ENCODE measurements at regions not wholly inside any gene's neighbourhood (a gene's known extent, or its start where the extent isn't known, plus 50 kb on each side); places are given as distances from the start of the nearest gene placed in this dataset.

DNA sequence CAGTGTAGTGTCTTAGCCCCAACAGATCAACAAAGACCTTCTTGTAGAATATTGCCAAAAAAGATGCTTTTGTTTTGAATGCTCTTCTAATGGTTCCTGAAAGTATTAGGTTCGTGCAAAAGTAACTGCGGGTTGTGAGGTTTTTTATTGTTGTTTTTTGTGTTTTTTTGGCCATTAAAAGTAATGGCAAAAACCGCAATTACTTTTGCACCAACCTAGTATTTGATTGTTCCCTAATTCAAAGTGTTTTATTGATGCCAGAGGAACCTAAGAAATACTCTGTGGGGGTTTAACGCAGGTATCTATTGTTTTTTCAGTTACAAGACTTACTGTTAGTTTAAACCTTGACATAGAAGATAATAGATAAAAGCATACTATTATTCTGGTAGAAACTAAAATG, 150.8 kb upstream of the DAAM1 start:
- H2BK20ac ChIP-seq (ENCODE audit: low read length), result no peak overlapping the region
- no peaks in the 10 kb centered on the region for H3K79me2 ChIP-seq (ENCODE audit: control insufficient read depth in 1 of 2, insufficient read depth in 2 of 2, low read length in 2 of 2)
- H3K27me3 ChIP-seq (replicated peaks in 1 of 4; ENCODE audit: control insufficient read depth in 3 of 4, extremely low read depth in 1 of 4, insufficient read depth in 3 of 4, low read length in 3 of 4), result no peaks in the 10 kb centered on the region
- no peak overlapping the region for H3K56ac ChIP-seq (replicated peaks; ENCODE audit: insufficient read length, low read depth, low read length)
- no peak overlapping the region for H2BK15ac ChIP-seq (ENCODE audit: low read length)
- H3K27ac ChIP-seq (ENCODE audit: low read depth, low read length), result no peak overlapping the region
- no peak overlapping the region for H2BK120ac ChIP-seq (replicated peaks; ENCODE audit: low read depth, low read length)
- no peak overlapping the region for H3K4ac ChIP-seq (replicated peaks; ENCODE audit: insufficient read length, low read depth, low read length)
- no peak for FAIRE-seq
- H3K4me3 ChIP-seq (ENCODE audit: extremely low read depth in 1 of 4, insufficient read depth in 2 of 4, low read depth in 3 of 4, low read length in 4 of 4), result no peak overlapping the region
- H2BK12ac ChIP-seq (ENCODE audit: low read depth, low read length), result no peak overlapping the region
- CTCF ChIA-PET (ENCODE audit: partially characterized antibody), result no interaction called here
- DNase-seq (ENCODE audit: low read depth in 1 of 2, low spot score in 2 of 2), result no peak
- H3K9ac ChIP-seq (replicated peaks in 1 of 4; ENCODE audit: extremely low read depth in 1 of 4, low read depth in 3 of 4, low read length in 3 of 4), result no peak overlapping the region
- no peak overlapping the region for H2AFZ ChIP-seq (ENCODE audit: low read length)
- H4K20me1 ChIP-seq (replicated peaks in 1 of 2; ENCODE audit: control insufficient read depth in 1 of 2, insufficient read depth in 2 of 2, low read length in 2 of 2), result no peaks in the 10 kb centered on the region
- H3K79me1 ChIP-seq (ENCODE audit: low read depth, low read length), result no peaks in the 10 kb centered on the region
- POLR2A ChIA-PET (ENCODE audit: partially characterized antibody), result no interaction called here
- no peak overlapping the region for H4K5ac ChIP-seq (ENCODE audit: insufficient read length, low read depth, low read length)
- no peak overlapping the region for H2BK5ac ChIP-seq (ENCODE audit: low read depth, low read length)
- H3K4me1 ChIP-seq (replicated peaks in 1 of 4; ENCODE audit: control insufficient read depth in 3 of 4, insufficient read depth in 4 of 4, low read length in 3 of 4), result no peaks in the 10 kb centered on the region
- H3K18ac ChIP-seq (ENCODE audit: extremely low read depth, low read length), result no peak overlapping the region
- H3K23ac ChIP-seq (ENCODE audit: insufficient read length), result no peak overlapping the region
- no peaks in the 10 kb centered on the region for H3K36me3 ChIP-seq (ENCODE audit: control insufficient read depth in 2 of 4, insufficient read depth in 4 of 4, low read length in 3 of 4)
- no peak overlapping the region for H4K8ac ChIP-seq (ENCODE audit: extremely low read depth, insufficient read depth, low read length)
- no peak overlapping the region for H3K14ac ChIP-seq (ENCODE audit: insufficient read length)
- WGBS, 2 experiments (ENCODE audit: extremely low coverage in 1 of 2, insufficient coverage in 1 of 2, insufficient read length in 1 of 2, insufficient replicate concordance in 2 of 2, low coverage in 1 of 2, low lambda C conversion rate in 2 of 2, missing lambda C conversion rate in 1 of 2), result 91% methylated on average over 4 of the region's 4 CpGs; no CpG with 5 or more reads in 1 of the 2 experiments
- no peaks in the 10 kb centered on the region for H3K9me3 ChIP-seq (ENCODE audit: insufficient read depth in 2 of 2, low read depth in 1 of 2, low read length in 1 of 2)
- no peak overlapping the region for H3K4me2 ChIP-seq (ENCODE audit: insufficient read depth in 1 of 2, low read depth in 2 of 2, low read length in 2 of 2)
- no peak overlapping the region for H2AK5ac ChIP-seq (ENCODE audit: low read depth, low read length)
- no peaks in the 10 kb centered on the region for H3K23me2 ChIP-seq (ENCODE audit: low read depth, low read length)
- no peak overlapping the region for H4K91ac ChIP-seq (replicated peaks; ENCODE audit: insufficient read length, low read length)
- TF ChIP-seq BRCA1 (IDR thresholded peaks at IDR 0.05; ENCODE audit: low read depth, low read length), result no peak
- no peak for TF ChIP-seq BCL11A (IDR thresholded peaks at IDR 0.05; ENCODE audit: low read depth in 2 of 2, low read length in 2 of 2)
- TF ChIP-seq SIX5 (IDR thresholded peaks at IDR 0.05; ENCODE audit: low read depth, low read length), result no peak
- TF ChIP-seq RNF2 (IDR thresholded peaks at IDR 0.05; ENCODE audit: borderline replicate concordance, low read depth, low read length, missing control alignments, poor library complexity, severe bottlenecking), result no peak
- no peak for TF ChIP-seq KDM1A (IDR thresholded peaks at IDR 0.05; ENCODE audit: borderline replicate concordance, low read length)
- no peak for TF ChIP-seq SAP30 (IDR thresholded peaks at IDR 0.05; ENCODE audit: insufficient read depth, insufficient replicate concordance, low read length)
- no peak for TF ChIP-seq JUND (IDR thresholded peaks at IDR 0.05; ENCODE audit: low read length)
- no peak for TF ChIP-seq ASH2L (IDR thresholded peaks at IDR 0.05; ENCODE audit: low read length)
- TF ChIP-seq ATF2 (IDR thresholded peaks at IDR 0.05; ENCODE audit: low read length), result no peak
- no peak for TF ChIP-seq NRF1 (IDR thresholded peaks at IDR 0.05; ENCODE audit: low read depth, low read length)
- TF ChIP-seq PHF8 (conservative IDR thresholded peaks at IDR 0.05; ENCODE audit: low read depth, low read length), result no peak
